HG02642 (cell line): ENCODE measurements at regions not wholly inside any gene's neighbourhood (a gene's known extent, or its start where the extent isn't known, plus 50 kb on each side); places are given as distances from the start of the nearest gene placed in this dataset.

Experiments used
- ATAC-seq: cut with Tn5 transposase; IDR thresholded peaks from one replicate; pipeline ENCODE4 v1.9.1; 2021; ENCODE audit warnings: mild to moderate bottlenecking; ENCODE audit not compliant: unreplicated experiment, poor library complexity

GRCh38 chr18:45363196-45363595 is 252.1 kb upstream of the SLC14A2 start:
- no peak for ATAC-seq

GRCh38 chr18:45365835-45366234 is 249.4 kb upstream of the SLC14A2 start:
- no peak for ATAC-seq

GRCh38 chr18:45370255-45371010 is 244.8 kb upstream of the SLC14A2 start:
- ATAC-seq, result no peak

GRCh38 chr18:45373286-45373880 is 241.9 kb upstream of the SLC14A2 start:
- no peak for ATAC-seq

DNA sequence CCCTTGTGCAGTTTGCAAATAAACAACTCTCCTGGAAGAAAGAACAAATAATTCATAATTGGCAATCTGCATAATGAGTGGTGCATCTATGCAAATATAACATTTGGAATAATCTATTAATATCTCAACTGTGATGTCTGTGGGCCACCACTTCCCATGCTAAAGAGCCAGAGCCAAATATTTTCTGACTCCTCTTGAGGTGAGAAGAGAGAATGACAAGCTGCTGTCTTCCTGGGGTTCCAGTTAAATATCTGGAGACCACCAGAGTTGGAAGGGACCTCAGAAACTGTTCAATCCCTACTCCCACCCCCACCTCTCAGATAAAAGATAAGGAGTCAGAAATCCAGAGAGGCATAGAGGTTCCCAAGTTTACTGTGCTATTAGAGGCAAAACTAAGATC is 241.0 kb upstream of the SLC14A2 start:
- ATAC-seq, result no peak

- ATAC-seq, result no peak
These were observed 240.2 kb upstream of the SLC14A2 start for GRCh38 chr18:45374878-45375630.

DNA sequence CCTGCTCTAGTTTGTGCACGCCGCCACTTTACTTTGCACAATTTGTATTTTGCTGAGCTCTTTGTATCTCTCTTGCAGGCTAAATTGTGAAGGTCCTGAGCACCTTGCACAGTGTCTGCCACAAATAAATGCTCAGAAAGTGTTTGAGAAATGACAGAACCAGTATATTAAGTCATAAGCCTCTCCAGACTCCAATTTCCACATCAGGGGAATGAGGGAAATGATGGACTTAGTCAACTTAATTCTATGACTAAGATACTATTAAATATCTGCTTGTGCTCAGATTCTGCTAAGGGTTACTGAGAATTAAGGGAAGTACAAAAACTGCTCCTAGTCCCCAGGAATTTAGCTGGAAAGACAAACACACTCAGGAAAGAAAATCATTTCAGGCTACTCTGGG is 239.1 kb upstream of the SLC14A2 start:
- ATAC-seq, result no peak

GRCh38 chr18:45378308-45378707 is 237.0 kb upstream of the SLC14A2 start:
- ATAC-seq, result no peak

DNA sequence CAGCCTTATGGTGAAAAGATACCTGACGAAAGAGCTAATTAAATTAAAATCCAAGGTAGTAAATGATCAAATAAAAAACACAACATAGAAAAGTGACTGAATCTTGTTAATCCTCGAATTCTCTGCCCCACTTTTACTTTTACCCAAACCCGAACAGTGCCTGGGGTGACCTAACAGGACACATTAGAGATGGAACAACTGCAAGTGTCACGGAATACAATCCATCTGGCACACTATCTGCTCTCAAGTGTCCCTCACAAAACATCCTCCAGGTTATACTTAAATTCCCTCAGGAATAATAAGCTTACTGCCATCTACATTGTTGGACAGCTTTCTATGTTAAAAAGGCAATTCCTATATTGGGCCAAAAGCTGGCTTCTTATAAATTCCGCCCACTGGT is 236.3 kb upstream of the SLC14A2 start:
- no peak for ATAC-seq

- peak; percentile 63 for ATAC-seq
These were observed 235.4 kb upstream of the SLC14A2 start for GRCh38 chr18:45379903-45380302.

DNA sequence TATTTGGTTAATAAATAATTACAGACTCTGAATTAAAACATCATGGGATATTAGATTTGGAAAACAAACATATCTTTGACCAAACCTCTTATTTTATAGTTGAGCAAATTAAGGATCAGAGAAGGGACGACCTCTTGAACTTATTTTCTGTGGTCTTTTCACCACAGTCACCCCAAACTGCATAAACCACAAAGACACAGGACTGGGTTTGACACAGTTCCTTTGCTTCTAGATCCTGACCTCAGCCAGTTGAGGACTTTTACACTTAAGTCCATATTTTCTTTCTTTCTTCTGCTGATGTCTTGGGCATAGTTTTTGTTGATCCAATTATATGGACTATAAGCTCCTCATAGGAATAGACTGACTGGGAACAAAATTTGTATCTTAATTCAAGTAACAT is 234.0 kb upstream of the SLC14A2 start:
- ATAC-seq, result no peak

GRCh38 chr18:45383228-45383627 is 232.0 kb upstream of the SLC14A2 start:
- ATAC-seq, result no peak

DNA sequence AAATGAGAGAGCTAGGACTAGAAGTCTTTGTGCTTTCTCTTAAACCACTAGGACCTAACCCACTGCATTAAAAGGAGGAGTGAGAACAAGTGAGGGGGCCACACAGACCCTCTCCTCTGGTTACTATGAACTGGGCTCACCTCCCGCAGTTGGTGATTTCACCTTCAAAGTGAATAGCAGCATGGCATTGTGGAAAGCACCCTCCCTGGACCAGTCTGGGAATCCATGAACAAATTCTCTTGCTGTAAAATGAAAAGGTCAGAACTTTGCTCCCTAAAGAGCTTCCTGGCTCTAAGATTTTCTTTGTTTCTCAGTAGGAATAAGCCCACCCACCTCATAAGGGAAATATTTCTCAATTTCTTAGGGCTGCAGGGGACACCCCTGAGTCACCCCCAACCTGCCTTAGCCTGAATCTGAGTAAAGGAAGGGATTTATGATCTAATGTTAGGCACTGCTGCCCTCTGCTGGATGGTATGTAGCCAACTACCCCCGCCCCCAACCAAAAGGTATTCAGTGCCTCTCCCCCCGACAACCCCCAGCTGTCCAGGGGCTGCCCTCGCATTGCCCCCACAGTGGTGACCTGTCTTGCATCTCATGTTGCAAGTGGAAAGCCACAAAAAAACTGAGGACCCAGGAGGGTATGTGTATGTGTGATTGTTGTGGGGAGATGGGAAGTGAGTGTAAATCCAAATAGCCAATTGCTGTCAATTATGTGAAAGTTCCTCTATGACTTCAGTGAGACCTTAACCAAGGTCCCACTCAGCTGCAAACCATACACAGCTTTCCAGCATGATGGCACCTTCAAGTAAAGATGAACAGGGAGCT is 230.9 kb upstream of the SLC14A2 start:
- peak; percentile 53 for ATAC-seq

- ATAC-seq, result no peak
These were observed 230.3 kb upstream of the SLC14A2 start for GRCh38 chr18:45384962-45385315.

- no peak for ATAC-seq
These were observed 229.1 kb upstream of the SLC14A2 start for GRCh38 chr18:45386041-45386655.

DNA sequence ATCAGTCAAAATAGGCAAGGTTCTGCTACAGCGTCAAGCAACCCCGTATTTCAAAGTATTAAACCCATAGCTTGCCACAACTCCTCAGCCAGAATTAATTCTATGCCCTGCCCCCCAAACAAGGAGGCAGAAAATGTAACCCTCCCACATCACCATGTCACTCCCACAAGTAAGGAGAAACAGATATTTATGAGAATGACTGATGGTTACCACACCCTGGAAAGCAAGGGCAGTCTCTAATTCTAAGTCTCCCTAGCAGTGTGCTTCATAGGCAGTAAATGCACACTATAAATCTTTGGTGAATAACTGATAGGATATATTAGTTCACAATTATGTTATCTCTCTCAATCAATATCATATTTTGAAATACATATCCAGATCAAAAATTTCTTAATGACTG is 228.0 kb upstream of the SLC14A2 start:
- ATAC-seq, result no peak

DNA sequence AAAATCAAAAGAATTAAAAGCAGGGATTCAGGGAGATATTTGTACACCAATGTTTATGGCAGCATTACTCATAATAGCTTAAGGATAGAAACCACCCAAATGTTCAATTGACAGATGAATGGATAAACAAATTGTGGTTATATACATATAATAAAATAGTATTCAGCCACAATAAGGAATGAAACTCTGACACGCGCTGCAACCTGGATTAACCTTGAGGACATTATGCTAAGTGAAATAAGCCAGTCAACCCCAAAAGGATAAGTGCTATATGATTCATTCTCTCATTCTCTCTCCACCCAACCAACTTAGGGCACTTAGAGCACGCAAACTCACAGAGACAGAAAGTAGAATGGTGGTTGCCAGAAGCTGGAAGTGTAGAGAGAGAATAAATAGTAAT is 216.8 kb upstream of the SLC14A2 start:
- ATAC-seq, result no peak

DNA sequence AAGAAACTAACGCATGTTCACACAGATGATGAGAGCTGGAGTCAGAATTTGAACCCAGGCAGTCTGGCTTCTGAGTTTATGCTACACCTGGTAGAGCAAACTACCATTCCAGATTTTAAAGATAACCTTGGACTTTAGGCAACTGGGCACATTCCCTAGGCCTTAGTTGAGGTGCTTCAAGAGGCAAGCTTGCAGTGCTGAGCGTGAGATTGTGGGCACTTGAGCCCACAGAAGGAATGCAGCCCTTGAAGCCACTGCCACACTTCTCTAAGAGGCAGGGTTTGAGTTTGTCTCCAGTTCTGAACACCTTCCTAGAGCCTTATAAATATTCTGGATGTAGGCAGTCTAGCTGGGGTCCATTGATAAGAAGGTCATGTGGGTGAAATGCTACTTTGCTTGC is 216.1 kb upstream of the SLC14A2 start:
- ATAC-seq, result no peak

GRCh38 chr18:45399643-45400042 is 215.6 kb upstream of the SLC14A2 start:
- no peak for ATAC-seq

DNA sequence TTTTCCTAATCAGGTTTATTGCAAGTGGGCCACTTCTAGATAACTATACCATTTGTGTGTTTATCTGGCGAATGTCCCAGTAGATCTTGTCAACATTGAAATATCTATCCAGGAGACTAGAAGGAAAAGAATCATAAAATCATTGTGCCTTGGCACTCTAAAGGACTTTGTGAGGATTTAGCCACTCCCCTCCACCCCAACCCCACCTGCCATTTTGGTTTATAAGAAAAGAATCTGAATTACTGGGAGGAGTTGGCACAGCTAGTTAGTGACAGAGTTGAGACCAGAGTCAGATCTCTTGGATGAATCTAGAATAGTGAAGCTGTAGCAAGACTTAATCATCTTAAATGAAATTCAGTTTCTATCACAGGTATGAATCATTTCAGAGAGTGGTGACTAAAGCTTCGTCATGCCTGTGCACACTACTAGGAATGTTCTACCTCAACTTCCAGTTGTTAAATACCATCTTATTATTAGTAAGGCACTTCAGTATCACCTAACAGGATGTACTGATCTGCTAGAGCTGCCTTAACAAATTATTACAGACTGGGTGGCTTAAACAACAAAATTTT is 212.7 kb upstream of the SLC14A2 start:
- no peak for ATAC-seq
